Heart left ventricle (tissue), 16 donors: ENCODE measurements at regions not wholly inside any gene's neighbourhood (a gene's known extent, or its start where the extent isn't known, plus 50 kb on each side); places are given as distances from the start of the nearest gene placed in this dataset.

Source experiments
- ATAC-seq, 4 donors: fragments of 200-7000 bp; cut with Tn5 transposase; one replicate each; pipeline ENCODE4 v1.9.1; 2020 to 2022; ENCODE audit warnings: moderate library complexity in 4 of 4, mild to moderate bottlenecking in 3 of 4, moderate number of reproducible peaks in 1 of 4
- DNase-seq, 5 donors: peaks; one replicate each; pipeline ENCODE4 v3.0.0-alpha.2; 2020
- H3K27ac ChIP-seq, 12 donors: fragments of 200-600 bp; sonication (generic) in 4 of 12; one replicate each; pipeline versions ENCODE4 v1.5.0 to v1.8.0; 2016 to 2022; ENCODE audit warnings: mild to moderate bottlenecking in 2 of 12
- H3K27me3 ChIP-seq, 9 donors: fragments of 200-600 bp; sonication (generic) in 2 of 9; one replicate each; pipeline versions ENCODE4 v1.5.1 to v1.8.0; 2016 to 2022; ENCODE audit warnings: mild to moderate bottlenecking in 3 of 9
- H3K36me3 ChIP-seq, 9 donors: fragments of 200-600 bp; sonication (generic) in 2 of 9; one replicate each; pipeline versions ENCODE4 v1.5.0 to v1.8.0; 2018 to 2022; ENCODE audit warnings: mild to moderate bottlenecking in 2 of 9
- H3K4me1 ChIP-seq, 12 donors: fragments of 200-600 bp; sonication (generic) in 4 of 12; one replicate each; pipeline versions ENCODE4 v1.5.0 to v1.8.0; 2016 to 2022; ENCODE audit warnings: mild to moderate bottlenecking in 3 of 12
- H3K4me3 ChIP-seq, 12 donors: fragments of 200-600 bp; sonication (generic) in 4 of 12; one replicate each; pipeline versions ENCODE4 v1.5.0 to v1.8.0; 2017 to 2022; ENCODE audit warnings: mild to moderate bottlenecking in 9 of 12, moderate library complexity in 4 of 12
- H3K9me3 ChIP-seq, 12 donors: fragments of 200-600 bp; sonication (generic) in 4 of 12; one replicate each; pipeline versions ENCODE4 v1.5.0 to v1.8.0; 2016 to 2022; ENCODE audit warnings: mild to moderate bottlenecking in 1 of 12
- CTCF ChIP-seq, 12 donors: fragments of 200-600 bp; sonication (generic) in 4 of 12; IDR thresholded peaks; one replicate each; pipeline versions ENCODE4 v1.5.0 to v1.8.0; 2018 to 2022; ENCODE audit warnings: antibody characterized with exemption in 12 of 12, mild to moderate bottlenecking in 5 of 12
- POLR2A ChIP-seq, 2 donors: fragments of 450-650 bp; IDR thresholded peaks; one replicate each; pipeline ENCODE4 v1.6.1; 2017; ENCODE audit warnings: antibody characterized with exemption in 2 of 2, mild to moderate bottlenecking in 2 of 2, moderate library complexity in 2 of 2
- WGBS, 4 donors: extraction: QIAGEN DNeasy Blood & Tissue Kit in 2 of 4; methylation state at CpG; one replicate each; pipeline versions ENCODE4 v1.1.5 to v1.1.7; 2013 to 2018; 5-methylcytosine and 5-hydroxymethylcytosine counted together
- intact Hi-C, 10 donors: fragments of 100-400 bp; cut with DNase I; formaldehyde crosslinking; loops; one replicate each; pipeline versions ENCODE4 v1.11.1 to v1.14.2; 2022
- donor health status: ischemic (EF 13 %, LVEDD 7.1; RV severe dilation, severe dysfunction).
- donor health status: healthy with polysubstance abuse.
- donor health status: DM: no; HTN: yes; CAD: no.
- donor health status: DM: no; HTN: no; CAD: no.
- donor health status: ischemic (EF 25% LVEDD 6.9; RV normal size, moderate dysfunction).
- donor health status: ischemic (EF 25% LVEDD 5.7; RV mildly dilated, moderate dysfunction).
- donor health status: healthy.
- donor health status: DM: yes; HTN: yes; CAD: no.
- donor health status: ischemic (EF 35%, LVEDD 5.7; RV mildly dilated, moderate dysfunction).
- donor health status: nonischemic (EF 11% LVEDD 7.7; RV severe dilation, severe dysfunction).
- donor health status: DM: yes; HTN: yes; CAD: no.
- donor health status: PGD.
- donor health status: ischemic (EF 29% LVEDD 5.4; RV normal size, mild dysfunction).
- donor health status: nonischemic (EF 23%, LVEDD 6.1; RV moderate dilation, normal function).

GRCh38 chr5:174186096-174186695 lies 140.7 kb downstream of the NSG2 start:
- no peaks in the 10 kb centered on the region for H3K9me3 ChIP-seq
- H3K27me3 ChIP-seq: peaks cover 0 to 9% (median 0%) of the 10 kb centered on the region in 9 donors
- no peak for TF ChIP-seq CTCF (IDR thresholded peaks at IDR 0.05)
- TF ChIP-seq POLR2A (IDR thresholded peaks at IDR 0.05): no peak
- DNase-seq (no peak), ATAC-seq (no peak)
- H3K27ac ChIP-seq: no peak overlapping the region
- peaks cover 0 to 3% (median 0%) of the 10 kb centered on the region in 12 donors for H3K4me1 ChIP-seq
- intact Hi-C loops: no loop called here
- no peak overlapping the region for H3K4me3 ChIP-seq
- 73 to 80% (median 77%) methylated on average over 10 of the region's 10 CpGs for WGBS, 4 donors
- H3K36me3 ChIP-seq: no peaks in the 10 kb centered on the region

DNA sequence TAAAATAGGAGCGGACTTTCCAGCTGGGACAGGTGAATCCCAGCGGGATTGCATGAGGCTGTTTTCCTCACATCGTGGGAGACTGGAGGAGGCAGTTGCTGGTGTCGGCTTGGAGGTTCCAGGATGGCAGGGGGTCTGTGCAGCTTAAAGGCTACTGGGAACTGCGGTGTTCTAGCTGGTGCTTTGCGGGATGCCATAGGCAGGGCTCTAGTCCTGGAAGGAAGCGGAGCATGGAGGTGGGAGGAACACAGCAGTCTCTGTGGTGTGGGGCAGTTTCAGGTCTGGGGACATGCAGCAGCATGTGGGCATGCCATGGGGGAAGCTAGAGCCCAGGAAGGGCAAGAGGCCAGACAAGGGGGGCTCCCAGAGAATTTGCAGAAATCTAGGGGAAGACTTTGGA lies 141.5 kb downstream of the NSG2 start:
- no peak for ATAC-seq
- no peak overlapping the region for H3K4me3 ChIP-seq
- H3K36me3 ChIP-seq: no peaks in the 10 kb centered on the region
- no peak for DNase-seq
- H3K27ac ChIP-seq: no peak overlapping the region
- no peaks in the 10 kb centered on the region for H3K9me3 ChIP-seq
- 74 to 78% (median 76%) methylated on average over 6 to 7 of the region's 7 CpGs for WGBS, 4 donors
- peaks cover 0 to 9% (median 0%) of the 10 kb centered on the region in 9 donors for H3K27me3 ChIP-seq
- peaks cover 0 to 3% (median 0%) of the 10 kb centered on the region in 12 donors for H3K4me1 ChIP-seq
- intact Hi-C loops: no loop called here
- no peak for TF ChIP-seq POLR2A (IDR thresholded peaks at IDR 0.05)
- no peak for TF ChIP-seq CTCF (IDR thresholded peaks at IDR 0.05)

DNA sequence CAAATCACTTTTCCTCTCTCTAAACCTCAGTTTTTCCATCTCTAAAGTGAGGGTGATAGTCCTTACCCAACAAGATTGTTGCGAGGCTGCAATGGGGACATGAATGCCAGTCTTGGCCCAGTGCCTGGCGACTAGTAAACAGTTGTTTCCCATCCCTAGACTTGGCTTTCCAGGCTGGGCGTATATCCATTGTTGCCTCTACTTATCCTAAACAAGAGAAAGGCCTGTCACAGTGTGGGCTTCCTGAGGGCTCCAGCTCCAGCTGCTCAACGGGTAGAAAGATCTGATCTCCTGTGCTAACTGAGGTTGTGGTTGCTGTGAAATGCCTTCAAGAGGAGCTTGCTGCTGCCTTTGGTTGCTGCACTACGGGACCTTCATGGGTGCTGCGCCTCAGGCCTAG lies 142.0 kb downstream of the NSG2 start:
- H3K27ac ChIP-seq: no peak overlapping the region
- TF ChIP-seq CTCF (IDR thresholded peaks at IDR 0.05) (no peak), POLR2A (IDR thresholded peaks at IDR 0.05) (no peak)
- H3K36me3 ChIP-seq: no peaks in the 10 kb centered on the region
- peaks cover 0 to 9% (median 0%) of the 10 kb centered on the region in 9 donors for H3K27me3 ChIP-seq
- no peak for ATAC-seq
- intact Hi-C loops: no loop called here
- 79 to 88% (median 82%) methylated on average over 5 to 6 of the region's 6 CpGs for WGBS, 4 donors
- H3K4me3 ChIP-seq: no peak overlapping the region
- peaks cover 0 to 3% (median 0%) of the 10 kb centered on the region in 12 donors for H3K4me1 ChIP-seq
- H3K9me3 ChIP-seq: no peaks in the 10 kb centered on the region
- DNase-seq: no peak

DNA sequence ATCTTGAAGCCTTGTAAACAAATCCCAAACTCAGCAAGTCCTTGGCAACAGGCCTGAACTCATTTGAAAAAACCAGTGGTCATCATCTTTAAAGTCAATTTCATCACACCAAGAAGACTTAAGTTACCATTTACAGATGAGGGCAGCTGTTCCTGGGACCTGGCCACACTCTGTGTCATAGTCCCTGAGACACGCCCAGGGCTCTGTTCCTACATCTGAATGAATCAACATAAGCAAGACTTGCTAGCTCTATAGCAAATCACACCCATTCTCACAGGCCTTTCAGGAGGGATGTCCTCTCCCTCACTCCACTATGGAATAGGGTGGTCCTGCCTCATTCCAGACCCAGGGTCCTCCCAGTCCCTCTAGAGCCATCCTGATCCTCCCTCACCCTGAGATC lies 142.8 kb downstream of the NSG2 start:
- WGBS, 4 donors: 71 to 92% (median 82%) methylated on average over 1 of the region's 1 CpG
- TF ChIP-seq CTCF (IDR thresholded peaks at IDR 0.05) (no peak), POLR2A (IDR thresholded peaks at IDR 0.05) (no peak)
- intact Hi-C loops: no loop called here
- no peak overlapping the region for H3K4me3 ChIP-seq
- H3K4me1 ChIP-seq: peaks cover 0 to 3% (median 0%) of the 10 kb centered on the region in 12 donors
- ATAC-seq (peak in 3 of 4 donors; percentile 33 to 73 (median 42)), DNase-seq (peak in 1 of 5 donors; percentile 37)
- H3K27me3 ChIP-seq: peaks cover 0 to 9% (median 0%) of the 10 kb centered on the region in 9 donors
- H3K27ac ChIP-seq: no peak overlapping the region
- no peaks in the 10 kb centered on the region for H3K36me3 ChIP-seq
- no peaks in the 10 kb centered on the region for H3K9me3 ChIP-seq
